ENCODE measurements at regions not wholly inside any gene's neighbourhood (a gene's known extent, or its start where the extent isn't known, plus 50 kb on each side); places are given as distances from the start of the nearest gene placed in this dataset.

DNA sequence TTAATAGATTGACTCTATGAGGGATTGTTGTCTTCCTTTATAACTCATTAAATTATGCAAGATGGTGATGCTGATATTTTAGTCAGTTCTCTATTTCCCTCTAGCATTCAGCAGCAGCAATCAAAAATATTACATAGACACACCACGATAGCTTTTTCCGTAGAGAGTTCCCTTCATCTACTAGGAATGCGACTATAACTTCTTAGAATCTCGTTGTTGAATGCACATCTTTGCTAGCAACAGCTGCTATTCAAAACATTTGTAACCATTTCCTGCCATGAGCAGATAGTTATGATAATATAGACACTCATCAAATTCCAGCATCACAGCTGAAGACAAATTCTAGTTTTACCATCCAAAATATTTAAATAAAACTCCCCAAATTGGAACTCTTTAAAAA lies 147.4 kb upstream of the FGF13 start:
- no peak for TF ChIP-seq EZH2phosphoT487 (IDR thresholded peaks at IDR 0.05; ENCODE audit: low read depth, severe bottlenecking, unreplicated experiment)
- TF ChIP-seq, protein P1, sequence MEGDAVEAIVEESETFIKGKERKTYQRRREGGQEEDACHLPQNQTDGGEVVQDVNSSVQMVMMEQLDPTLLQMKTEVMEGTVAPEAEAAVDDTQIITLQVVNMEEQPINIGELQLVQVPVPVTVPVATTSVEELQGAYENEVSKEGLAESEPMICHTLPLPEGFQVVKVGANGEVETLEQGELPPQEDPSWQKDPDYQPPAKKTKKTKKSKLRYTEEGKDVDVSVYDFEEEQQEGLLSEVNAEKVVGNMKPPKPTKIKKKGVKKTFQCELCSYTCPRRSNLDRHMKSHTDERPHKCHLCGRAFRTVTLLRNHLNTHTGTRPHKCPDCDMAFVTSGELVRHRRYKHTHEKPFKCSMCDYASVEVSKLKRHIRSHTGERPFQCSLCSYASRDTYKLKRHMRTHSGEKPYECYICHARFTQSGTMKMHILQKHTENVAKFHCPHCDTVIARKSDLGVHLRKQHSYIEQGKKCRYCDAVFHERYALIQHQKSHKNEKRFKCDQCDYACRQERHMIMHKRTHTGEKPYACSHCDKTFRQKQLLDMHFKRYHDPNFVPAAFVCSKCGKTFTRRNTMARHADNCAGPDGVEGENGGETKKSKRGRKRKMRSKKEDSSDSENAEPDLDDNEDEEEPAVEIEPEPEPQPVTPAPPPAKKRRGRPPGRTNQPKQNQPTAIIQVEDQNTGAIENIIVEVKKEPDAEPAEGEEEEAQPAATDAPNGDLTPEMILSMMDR (IDR thresholded peaks at IDR 0.05; ENCODE audit: poor library complexity): no peak
